GM18519 (cell line): ENCODE measurements at regions not wholly inside any gene's neighbourhood (a gene's known extent, or its start where the extent isn't known, plus 50 kb on each side); places are given as distances from the start of the nearest gene placed in this dataset.

ENCODE experiments used
- ATAC-seq: cut with Tn5 transposase; IDR thresholded peaks from one replicate; pipeline ENCODE4 v1.9.1; 2021; ENCODE audit warnings: mild to moderate bottlenecking, moderate library complexity; ENCODE audit not compliant: unreplicated experiment, low FRiP score

DNA sequence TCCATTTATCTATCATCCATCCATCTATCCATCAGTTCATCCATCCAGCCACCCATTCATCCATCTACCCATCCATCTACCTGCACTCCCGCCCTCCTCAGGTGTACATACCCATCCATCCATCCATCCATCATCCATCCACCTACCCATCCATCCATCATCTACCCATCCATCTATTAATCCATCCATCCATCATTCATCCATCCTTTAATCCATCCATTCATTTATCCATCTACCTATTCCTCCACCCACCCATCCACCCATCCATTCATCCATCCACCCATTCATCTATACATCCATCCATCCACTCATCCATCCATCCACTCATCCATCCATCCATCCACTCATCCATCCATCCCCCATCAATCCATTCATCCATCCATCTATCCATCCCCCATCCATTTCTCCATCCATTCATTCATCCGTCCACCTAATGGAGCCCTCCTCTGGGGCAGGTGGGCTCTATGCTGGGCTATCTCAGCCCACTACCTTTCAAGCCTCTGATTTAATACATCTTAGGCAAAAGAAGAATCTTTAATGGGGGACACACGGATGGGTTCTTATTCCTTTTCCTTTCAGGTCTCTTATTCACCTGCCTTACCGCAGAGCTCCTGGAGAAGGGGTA lies 178.9 kb downstream of the URI1 start:
- no peak for ATAC-seq

DNA sequence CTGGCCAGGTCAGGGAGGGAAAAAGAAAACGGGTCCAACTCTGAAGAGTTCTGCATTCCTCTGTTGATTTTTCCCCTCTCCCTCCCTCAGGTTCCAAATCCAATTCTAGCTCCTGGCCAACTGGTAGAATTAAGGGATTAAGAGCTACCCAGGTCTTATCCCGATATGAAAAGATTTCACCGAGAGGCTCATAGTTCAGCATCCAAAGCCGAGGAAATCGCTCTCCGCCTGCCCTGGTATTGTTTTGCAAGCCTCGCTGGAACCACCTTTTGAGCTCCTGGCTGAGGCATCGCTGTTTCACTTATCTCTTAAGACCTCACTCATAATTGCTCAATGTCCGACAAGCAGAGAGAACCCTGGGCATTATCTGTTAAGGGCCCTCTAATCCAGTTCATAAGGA lies 180.4 kb downstream of the URI1 start:
- ATAC-seq, result no peak

DNA sequence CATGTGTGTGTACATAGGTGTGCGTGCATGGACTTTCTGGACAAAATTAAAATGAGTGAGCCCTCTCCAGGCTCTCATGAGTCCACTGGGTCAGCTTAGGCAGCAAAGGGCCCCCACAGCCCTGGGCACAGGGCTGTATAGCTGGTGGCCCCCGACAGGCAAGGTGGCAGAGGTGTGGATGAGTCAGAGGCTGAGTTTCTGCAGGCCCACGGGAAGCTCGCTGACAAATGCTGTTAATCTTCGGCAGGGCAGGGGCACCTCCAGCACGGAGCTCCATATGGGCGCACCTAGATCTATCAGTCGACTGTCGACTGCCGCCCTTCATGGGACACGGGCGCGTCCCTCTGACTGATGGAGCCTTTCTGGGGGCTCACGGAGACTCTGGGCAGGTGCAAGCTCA lies 181.1 kb downstream of the URI1 start:
- no peak for ATAC-seq

DNA sequence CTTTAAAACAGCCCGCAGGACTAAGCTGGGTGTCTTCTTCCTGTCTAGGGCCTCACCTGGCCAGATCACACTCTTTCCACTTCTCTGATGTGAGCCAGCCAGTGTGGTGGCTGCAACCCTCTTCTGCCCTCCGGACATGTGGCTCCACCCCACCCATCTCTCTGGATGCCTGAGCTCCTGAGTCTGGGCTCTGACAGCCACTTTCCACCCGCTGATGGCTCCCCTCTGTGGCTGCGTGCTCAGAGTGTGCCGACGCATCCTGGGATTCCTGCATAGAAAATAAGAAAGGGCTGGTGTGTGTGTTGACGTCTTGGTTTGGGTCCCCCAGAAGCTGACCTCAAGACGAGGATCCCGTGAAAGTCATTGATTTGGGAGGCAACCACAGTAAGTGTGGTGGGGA lies 181.6 kb downstream of the URI1 start:
- ATAC-seq, result no peak

DNA sequence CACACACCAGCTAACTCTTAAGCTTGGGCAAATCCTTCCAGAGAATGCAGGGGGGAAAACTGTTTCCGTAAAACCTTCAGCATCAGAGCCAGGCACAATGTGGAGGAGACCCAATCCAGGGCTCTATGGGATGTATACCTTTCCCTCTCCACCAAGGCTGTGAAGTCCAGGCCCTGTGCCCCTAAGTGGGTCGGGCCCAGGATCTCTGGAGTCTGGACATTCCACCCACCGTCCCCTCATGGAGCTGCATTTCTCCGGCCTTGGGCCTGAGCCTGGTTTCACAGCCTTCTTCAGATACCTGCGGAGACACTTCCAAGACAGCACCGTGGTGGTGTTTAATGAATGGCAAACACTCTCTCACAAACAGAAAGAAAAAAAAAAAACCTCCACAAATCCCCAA lies 186.2 kb downstream of the URI1 start:
- ATAC-seq, result no peak

DNA sequence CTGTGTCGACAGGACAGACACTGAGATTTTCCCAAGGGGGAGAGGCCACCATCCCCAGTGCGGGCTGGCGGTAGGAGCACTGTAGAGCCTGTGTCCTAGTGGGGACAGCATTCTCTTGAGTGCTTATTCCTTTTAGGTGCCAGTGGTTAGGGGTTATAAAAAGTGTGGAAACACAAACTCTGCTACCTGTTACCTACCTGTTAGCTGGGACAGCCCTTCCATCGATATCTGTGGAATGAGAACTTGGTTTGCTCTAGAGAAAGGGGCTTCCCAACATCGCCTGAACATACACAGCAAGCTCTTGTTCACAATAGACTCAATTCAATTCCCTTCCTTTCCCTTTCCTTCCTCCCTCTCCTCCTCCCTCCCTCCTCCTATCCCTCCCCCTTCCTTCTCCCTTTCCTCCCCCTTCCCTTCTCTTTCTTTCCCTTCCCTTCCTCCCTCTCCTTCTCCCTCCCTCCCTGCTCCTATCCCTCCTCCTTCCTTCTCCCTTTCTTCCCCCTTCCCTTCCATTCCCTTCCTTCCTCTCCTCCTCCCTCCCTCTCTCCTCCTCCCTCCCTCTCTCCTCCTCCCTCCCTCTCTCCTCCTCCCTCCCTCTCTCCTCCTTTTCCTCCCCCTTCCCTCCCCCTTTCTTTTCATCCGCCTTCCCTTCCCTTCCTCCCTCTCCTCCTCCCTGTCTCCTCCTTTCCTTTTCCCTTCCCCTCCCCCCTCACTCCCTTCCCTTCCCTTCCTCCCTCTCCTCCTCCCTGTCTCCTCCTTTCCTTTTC lies 188.5 kb downstream of the URI1 start:
- no peak for ATAC-seq

DNA sequence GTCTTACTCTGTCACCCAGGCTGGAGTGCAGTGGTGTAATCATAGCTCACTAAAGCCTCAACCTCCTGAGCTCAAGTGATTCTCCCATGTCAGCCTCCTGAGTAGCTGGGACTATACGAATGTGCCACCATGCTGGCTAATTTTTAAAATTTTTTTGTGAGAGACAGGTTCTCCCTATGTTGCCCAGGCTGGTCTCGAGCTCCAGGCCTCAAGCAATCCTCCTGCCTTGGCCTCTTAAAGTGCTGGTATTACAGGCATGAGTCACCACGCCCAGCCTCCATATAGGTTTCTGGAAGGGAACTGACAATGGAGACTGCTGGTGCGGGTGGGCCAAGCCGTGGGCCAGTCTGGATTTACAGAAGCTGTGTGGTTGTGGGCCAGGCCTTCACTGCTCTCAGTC lies 189.2 kb downstream of the URI1 start:
- ATAC-seq, result no peak

DNA sequence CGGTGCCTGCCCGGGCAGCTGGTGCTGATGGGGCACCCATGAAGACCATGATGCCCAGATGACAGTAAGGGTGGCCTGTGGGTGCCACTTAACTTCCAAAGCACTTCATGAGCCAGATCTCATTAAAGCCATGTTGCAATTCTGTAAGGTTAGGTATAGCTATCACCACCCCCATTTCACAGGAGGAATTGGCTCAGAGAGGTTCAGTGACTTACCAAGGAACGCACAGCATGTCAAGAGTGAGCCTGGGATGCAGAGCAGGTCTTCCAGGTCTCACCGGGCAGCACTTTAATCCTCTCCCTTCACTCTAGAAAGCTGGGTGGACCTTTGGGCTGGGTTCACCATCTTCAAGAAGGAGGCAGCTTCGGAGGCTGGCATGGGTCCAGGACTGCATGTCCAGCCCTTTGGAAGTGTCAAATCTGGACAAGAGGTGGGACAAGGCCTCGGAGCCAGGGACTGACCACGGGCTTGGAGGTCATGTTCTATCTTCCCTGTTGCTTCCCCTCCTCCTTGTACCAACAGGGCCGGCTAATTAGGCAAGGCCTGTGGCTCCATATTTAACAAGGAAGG lies 189.8 kb downstream of the URI1 start:
- ATAC-seq, result no peak

DNA sequence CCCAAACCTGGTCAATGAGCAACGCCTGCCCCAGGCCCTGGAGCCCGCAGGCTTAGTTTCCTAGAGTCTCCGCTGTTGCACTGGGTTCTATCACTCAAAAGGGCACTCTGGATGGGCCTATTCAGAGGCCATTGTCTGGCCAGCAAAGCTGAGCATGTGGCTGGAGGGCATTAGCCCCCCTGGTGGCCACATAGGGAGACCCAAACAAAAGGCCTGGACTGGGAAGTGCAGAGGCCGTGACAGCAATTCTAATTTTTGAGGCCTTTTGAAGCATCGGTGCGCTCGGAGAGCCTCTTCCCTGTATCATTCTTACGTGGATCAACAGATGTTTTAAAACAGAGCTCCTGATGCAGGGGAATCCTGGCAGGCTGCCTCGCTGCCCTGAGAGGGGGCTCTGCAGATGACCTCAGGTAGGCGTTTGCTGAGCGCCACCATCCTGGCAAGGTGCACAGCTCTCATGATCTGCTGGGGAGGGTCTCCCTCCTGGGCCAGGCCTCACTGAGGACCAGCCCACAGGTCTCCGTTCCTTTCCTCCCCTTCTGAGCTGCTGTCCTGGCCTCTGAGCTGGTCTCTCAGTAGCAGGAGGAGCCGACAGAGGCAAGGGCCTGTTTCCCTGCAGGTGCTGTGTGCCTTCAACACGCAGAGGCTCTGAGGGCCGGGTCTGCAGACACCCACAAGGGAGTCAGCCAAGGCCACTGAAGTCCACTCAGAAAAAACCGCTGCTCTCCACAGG lies 190.5 kb downstream of the URI1 start:
- no peak for ATAC-seq

DNA sequence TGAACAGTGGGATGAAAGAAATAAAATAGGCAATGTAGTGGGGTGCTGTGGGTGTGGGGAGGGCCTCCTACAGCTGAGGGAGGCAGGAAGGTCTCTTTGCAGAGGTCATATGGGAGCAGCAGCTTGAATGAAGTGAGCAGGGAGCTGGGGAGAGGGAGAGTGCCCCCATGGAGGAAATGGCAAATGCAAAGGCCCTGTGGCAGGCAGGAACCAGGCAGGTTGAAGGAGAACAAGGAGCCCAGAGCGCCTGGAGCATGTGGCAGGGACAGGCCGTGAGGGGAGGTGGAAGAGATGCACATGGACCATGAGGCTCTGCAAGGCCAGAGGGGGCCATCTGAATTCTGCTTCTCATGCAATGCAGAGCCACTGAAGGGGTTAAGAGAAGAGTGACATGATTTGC lies 191.8 kb downstream of the URI1 start:
- ATAC-seq, result no peak

DNA sequence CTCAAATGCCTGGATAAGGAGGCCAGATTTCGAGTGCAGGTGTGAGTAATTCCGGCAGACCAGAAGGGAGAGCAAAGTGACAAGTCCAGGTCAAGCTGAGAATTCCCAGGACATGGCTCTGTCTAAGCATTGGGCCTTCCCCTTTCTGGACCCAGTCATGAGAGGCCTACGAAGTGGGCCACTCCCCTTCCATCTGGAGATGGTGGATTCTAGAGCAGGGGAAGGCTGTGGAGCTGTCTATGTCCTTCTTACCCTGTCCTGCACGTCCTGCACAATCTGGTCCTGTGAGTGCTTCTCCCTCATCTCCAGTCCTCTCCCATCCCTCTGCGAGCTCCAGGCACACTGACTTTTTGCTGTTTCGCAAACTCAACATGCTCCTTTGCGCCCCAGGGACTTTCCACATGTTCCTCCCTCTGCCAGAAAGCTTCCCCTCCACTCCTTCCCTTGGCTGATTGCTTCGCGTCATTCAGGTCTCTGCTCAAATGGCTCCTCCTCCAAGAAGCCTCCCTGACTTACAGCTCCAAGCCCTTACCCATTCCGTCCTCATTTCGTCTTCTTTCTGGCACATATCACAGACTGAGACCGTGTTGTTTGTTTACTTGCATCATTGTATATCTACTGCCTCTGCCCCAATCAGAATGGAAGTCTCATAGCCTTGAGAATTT lies 193.2 kb downstream of the URI1 start:
- no peak for ATAC-seq

DNA sequence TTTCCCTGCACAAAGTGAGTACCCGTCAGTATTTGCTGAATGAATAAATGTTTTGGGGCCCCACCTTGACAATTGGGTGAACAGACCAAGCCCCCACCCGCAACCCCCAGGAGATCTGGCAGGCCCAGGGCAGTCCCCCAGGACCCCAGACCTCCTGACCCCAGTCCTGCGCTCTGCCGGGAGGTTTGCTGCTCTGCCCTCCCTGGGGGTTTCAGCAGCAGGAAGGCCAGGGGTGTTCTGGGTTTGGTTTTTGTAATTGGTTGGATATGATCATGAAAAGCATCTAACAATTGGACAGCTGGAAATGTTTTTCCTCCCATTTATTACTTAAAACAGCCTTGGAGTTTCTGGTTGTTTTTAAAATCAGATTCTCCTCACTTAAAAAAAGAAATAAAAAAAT lies 193.8 kb downstream of the URI1 start:
- ATAC-seq, result no peak

DNA sequence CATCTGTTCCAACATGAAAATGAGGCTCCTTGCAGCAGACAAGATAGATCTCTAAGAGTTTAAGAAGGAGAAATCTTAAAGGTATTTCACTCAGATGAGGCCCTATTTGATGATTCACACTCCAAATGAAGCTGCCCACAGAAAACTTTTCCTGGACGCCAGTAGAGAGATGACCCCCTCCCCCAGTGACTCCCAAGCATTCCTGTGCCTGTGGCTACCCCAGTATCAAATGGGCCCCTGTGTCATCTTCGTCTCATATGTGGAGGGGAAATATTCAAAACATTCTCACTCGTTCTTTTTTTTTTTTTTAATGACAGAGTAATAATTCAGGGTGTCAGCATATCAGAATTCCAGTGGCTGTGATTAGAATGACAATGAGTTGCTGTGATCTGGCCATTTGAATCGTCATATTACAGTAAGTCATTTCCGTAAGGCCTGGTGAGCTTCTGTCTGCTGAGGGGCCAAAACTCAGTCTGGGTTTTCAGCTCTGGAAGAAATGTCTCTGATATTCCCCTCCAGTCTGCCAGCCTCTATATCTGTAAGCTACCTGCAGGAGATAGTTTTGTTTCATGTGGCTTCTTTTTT lies 194.7 kb downstream of the URI1 start:
- ATAC-seq, result no peak

DNA sequence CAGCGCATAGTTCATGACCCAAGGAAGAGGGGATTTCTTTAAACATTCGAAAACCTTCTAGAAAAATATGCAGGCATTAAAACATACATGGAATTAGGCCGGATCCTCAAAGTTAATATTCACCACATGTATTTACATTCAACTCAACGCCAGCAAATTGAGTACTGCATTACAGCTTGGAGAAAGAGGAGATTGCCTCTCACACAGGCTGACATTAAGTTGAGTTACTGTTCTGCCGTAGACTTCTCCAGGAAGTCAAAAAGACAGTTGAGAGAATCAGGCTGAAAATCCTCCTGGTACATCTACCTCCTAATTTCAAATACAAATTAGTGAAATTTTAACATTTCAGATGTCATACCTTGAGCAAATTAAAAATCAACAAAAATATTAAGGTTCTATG lies 195.7 kb downstream of the URI1 start:
- no peak for ATAC-seq

DNA sequence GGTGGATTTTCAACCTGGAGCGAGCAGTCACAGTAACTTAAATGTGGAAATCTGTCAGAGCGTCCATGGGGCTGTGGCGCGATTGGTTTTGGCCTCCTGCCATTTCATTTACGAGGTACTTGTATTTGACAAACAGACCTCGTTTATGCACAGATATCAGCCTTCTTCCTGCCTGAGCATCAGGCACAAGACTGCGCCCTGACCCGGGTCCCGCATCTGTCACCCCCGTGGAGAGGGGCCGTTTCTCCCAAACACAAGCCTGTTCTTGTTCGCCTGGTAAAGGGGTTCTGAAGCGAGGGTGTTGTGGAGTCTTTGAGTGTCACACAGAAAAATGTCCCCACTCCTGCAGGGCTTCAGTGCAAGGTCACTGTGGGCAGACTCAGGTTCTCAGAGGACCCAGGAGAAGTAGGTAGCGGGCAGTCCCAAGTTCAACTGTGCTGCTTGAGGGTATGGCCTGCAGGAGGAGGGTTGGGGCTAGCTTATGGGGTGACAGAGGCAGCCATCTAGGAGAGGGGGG lies 202.3 kb downstream of the URI1 start:
- no peak for ATAC-seq

DNA sequence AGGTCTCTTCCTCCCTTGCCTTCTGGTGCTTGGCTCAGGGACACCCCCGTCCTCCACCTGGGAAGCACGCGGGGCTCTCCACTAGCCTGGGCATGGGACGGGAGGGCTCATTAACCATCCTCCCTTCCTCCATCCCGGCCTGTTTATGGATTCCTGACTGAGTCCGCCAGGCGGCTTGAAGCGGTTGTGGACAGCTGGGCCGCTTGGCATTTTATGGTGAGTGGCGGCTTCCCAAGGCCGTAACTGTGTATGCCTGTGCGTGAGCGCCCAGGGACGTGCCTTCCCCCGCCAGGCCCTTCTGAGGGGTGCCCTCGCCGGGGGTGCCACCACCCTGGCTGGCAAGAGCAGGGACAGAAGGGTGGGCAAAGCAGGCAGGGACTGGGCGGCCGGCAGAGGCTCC lies 202.8 kb downstream of the URI1 start:
- ATAC-seq, result no peak

DNA sequence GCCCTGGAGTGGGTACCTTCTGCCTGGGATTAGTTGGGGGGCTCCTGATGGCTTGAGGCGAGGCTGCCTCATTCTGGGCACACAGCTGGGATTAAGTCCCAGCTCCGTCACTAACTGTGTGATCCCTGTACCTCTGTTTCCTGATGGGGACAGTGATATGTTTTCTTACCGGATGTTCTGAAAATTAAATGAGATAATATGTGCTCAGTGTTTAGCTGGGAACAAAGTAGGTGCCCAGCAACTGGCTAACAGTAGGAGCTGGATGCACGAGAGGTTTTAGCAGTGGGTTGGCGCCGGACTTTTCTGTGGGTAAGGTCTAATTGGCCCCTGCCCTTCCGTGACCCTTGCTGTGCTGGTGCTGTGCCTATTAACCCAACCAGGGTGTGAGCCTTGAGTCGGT lies 203.4 kb downstream of the URI1 start:
- no peak for ATAC-seq

DNA sequence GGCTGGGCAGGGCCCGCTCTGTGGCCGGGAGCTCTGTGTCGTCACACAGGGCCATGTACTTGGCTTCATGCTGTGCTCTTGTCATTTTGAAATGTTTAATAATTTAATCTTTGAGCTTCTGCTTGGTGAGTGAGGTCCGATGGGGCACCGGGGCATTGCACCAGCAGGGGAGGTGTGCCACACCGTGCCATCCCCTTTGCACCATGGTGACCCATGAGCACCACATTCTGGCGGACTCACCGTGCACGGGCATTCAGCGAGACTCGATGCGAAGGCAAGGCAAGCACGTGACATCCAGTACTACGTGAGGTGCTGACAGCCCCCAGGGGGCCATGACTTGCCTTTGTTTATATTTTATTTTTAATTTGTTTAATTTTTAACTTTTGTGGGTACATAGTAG lies 204.3 kb downstream of the URI1 start:
- no peak for ATAC-seq

DNA sequence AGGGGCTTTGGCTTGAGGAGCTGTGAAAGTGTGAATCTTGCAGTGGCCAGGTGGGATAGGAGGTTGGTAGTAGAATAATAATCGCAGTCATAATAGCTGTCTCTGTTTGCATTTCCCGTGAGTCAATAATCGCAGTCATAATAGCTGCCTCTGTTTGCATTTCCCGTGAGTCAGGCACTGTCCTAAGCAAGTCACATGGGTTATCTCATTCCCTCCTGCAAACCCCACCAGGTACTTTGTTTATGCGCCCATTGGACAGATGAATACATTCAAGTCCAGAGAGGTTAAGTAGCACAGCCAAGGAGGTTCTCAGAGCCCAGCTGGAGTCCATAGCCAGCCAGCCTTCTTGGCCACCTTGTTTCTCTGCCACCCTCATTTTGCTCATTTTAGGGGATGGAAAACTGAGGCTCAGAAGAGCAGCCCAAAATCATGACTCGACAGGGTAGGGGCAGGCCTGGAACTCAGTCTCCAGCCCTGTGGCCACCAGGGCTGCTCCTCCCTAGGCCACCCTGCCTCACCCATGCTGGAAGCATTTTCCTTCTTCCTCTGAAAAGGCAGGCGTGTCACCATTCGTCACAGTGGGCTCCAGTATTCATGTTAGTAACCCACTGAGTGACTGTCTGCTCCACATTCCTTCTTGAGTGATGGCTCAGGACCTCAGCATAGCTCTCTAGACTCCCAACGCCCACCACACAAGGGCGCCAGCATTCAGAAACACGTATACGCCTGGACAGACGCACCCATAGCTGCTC lies 206.2 kb downstream of the URI1 start:
- no peak for ATAC-seq

DNA sequence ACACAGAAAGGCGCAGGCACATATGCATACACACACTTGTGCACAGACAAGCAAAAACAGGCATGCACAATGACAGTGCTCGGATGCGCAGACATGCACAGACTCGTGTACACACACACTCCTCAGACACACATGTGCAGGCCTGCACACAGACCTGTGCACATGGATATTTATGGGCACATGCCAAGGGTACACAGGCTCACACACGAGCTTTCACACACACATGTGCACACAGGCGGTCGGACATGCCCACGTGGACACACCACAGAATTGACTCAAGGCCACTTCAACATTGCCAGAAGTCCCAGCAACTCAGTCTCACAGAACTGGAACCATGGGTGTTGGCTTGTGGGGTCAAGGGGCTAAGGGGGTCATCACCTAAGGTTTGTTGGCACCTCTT lies 206.8 kb downstream of the URI1 start:
- no peak for ATAC-seq
